ENCODE measurements at regions not wholly inside any gene's neighbourhood (a gene's known extent, or its start where the extent isn't known, plus 50 kb on each side); places are given as distances from the start of the nearest gene placed in this dataset.

DNA sequence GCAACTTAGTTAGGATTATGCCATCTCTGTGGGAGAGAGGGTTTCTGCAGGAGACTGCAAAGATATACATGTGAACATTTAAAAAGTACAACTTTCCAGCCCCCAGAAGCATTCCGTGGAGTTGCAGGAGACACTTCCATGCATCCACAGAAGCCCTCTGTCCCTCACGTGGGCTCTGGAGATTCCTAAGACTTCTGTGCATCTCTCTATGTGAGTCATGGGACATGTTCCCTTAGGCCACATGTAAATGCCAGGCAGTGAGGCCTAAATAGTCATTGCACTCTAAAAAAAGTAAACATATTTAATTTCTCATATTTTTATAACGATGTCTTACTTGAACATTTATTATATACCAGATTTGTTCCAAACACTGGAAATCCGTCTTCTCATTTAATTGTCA is 126.5 kb upstream of the ROPN1 start:
- no peak for TF ChIP-seq CTCF (IDR thresholded peaks at IDR 0.05)
- TF ChIP-seq POLR2A (IDR thresholded peaks at IDR 0.05) = no peak
- TF ChIP-seq POLR2AphosphoS5 (IDR thresholded peaks at IDR 0.05) = no peak
- no peak for TF ChIP-seq EP300 (IDR thresholded peaks at IDR 0.05)

Data from stomach (tissue), 4 donors.